GM19023 (cell line): ENCODE measurements at regions not wholly inside any gene's neighbourhood (a gene's known extent, or its start where the extent isn't known, plus 50 kb on each side); places are given as distances from the start of the nearest gene placed in this dataset.

Experiments used
- ATAC-seq: cut with Tn5 transposase; IDR thresholded peaks from one replicate; pipeline ENCODE4 v1.9.1; 2021; ENCODE audit warnings: mild to moderate bottlenecking, moderate library complexity; ENCODE audit not compliant: unreplicated experiment

GRCh38 chr16:65500007-65500406 lies 378.1 kb upstream of the CDH11 start:
- ATAC-seq: no peak

GRCh38 chr16:65499566-65499965 lies 377.7 kb upstream of the CDH11 start:
- ATAC-seq: no peak

GRCh38 chr16:65497571-65497970 lies 375.7 kb upstream of the CDH11 start:
- ATAC-seq: no peak

- no peak for ATAC-seq
Measured at GRCh38 chr16:65495106-65495505, 373.2 kb upstream of the CDH11 start.

- no peak for ATAC-seq
Measured at GRCh38 chr16:65494609-65495008, 372.7 kb upstream of the CDH11 start.

- no peak for ATAC-seq
Measured at GRCh38 chr16:65494080-65494479, 372.2 kb upstream of the CDH11 start.

- no peak for ATAC-seq
Measured at GRCh38 chr16:65490286-65490685, 368.4 kb upstream of the CDH11 start.

GRCh38 chr16:65489531-65490023 lies 367.7 kb upstream of the CDH11 start:
- ATAC-seq: no peak

GRCh38 chr16:65487231-65487630 lies 365.4 kb upstream of the CDH11 start:
- ATAC-seq: no peak

- no peak for ATAC-seq
Measured at GRCh38 chr16:65481956-65482355, 360.1 kb upstream of the CDH11 start.

- no peak for ATAC-seq
Measured at GRCh38 chr16:65480281-65481091, 358.6 kb upstream of the CDH11 start.

- ATAC-seq: no peak
Measured at GRCh38 chr16:65476448-65476955, 354.6 kb upstream of the CDH11 start.

GRCh38 chr16:65473699-65474098 lies 351.8 kb upstream of the CDH11 start:
- no peak for ATAC-seq

GRCh38 chr16:65469116-65469515 lies 347.3 kb upstream of the CDH11 start:
- no peak for ATAC-seq

- no peak for ATAC-seq
Measured at GRCh38 chr16:65468133-65468532, 346.3 kb upstream of the CDH11 start.

- ATAC-seq: no peak
Measured at GRCh38 chr16:65463652-65464260, 341.9 kb upstream of the CDH11 start.

- ATAC-seq: no peak
Measured at GRCh38 chr16:65457084-65457483, 335.2 kb upstream of the CDH11 start.

GRCh38 chr16:65455761-65456160 lies 333.9 kb upstream of the CDH11 start:
- no peak for ATAC-seq

- ATAC-seq: no peak
Measured at GRCh38 chr16:65453646-65454045, 331.8 kb upstream of the CDH11 start.

- ATAC-seq: no peak
Measured at GRCh38 chr16:65449526-65449925, 327.7 kb upstream of the CDH11 start.

GRCh38 chr16:65446427-65446826 lies 324.6 kb upstream of the CDH11 start:
- no peak for ATAC-seq
